Sigmoid colon (tissue), 4 donors: ENCODE measurements at regions not wholly inside any gene's neighbourhood (a gene's known extent, or its start where the extent isn't known, plus 50 kb on each side); places are given as distances from the start of the nearest gene placed in this dataset.

Experiments
- CTCF ChIP-seq, 4 experiments: fragments of 450-650 bp in 3 of 4; fragments of 200-600 bp in 1 of 4; IDR thresholded peaks; one replicate each; pipeline ENCODE4 v1.5.1; 2016 to 2019; ENCODE audit warnings: antibody characterized with exemption in 4 of 4, mild to moderate bottlenecking in 3 of 4, moderate library complexity in 2 of 4
- EP300 ChIP-seq, 4 donors: sonication (generic); formaldehyde crosslinking; IDR thresholded peaks; one replicate each; pipeline ENCODE4 v1.6.1; 2017; ENCODE audit warnings: antibody characterized with exemption in 4 of 4
- POLR2A ChIP-seq, 2 donors: fragments of 450-650 bp; IDR thresholded peaks; one replicate each; pipeline ENCODE4 v1.6.1; 2016; ENCODE audit warnings: antibody characterized with exemption in 2 of 2, mild to moderate bottlenecking in 2 of 2, moderate library complexity in 2 of 2
- POLR2AphosphoS5 ChIP-seq, 4 donors: sonication (generic); formaldehyde crosslinking; IDR thresholded peaks; one replicate each; pipeline ENCODE4 v1.6.1; 2017; ENCODE audit warnings: antibody characterized with exemption in 4 of 4

DNA sequence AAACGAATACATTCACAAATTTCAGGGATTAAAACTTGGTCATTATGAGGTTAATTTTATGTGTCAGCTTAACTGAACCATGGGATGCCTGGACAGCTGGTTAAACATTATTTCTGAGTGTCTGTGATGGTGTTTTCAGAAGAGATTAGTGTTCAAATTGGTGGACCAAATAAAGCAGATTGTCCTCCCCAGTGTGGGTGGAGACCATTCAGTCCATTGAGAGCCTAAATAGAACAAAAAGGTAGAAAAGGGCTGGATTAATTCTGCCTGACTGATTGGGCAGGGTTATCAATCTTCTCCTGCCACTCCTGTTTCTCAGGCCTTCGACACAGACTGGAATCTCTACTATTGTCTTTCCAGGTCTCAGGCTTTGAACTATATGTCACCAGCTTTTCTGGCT lies 203.8 kb upstream of the SLITRK6 start:
- TF ChIP-seq POLR2A (IDR thresholded peaks at IDR 0.05) (no peak), POLR2AphosphoS5 (IDR thresholded peaks at IDR 0.05) (no peak), EP300 (IDR thresholded peaks at IDR 0.05) (no peak), CTCF (IDR thresholded peaks at IDR 0.05) (no peak)
